ENCODE measurements at regions not wholly inside any gene's neighbourhood (a gene's known extent, or its start where the extent isn't known, plus 50 kb on each side); places are given as distances from the start of the nearest gene placed in this dataset.
"Not testable (repeated sequence)": the region's sequence is repeated elsewhere in the genome, so short reads cannot be mapped to it uniquely, and the experiment has no call there.

DNA sequence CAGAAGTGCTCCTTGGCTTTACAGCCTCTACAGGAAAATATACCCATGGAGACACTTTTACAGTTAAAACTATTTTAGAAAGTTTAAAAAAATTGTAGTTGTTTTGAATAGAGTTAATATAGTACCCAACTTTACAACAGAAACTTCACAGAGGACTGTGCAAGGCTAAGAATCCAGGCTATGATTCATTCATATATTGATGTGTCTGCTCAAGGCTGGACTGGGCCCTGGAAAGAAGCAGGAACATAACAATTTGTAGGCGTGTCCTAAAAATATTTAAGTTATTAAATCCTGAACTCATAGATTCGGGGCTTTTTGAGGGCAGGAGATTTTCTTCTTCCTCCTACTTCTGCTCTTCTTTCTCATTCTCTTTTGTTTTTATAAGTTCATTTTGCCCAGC, 291.5 kb upstream of the CCDC179 start:
- no peak for DNase-seq (ENCODE audit: low spot score)

GRCh38 chr11:23155503-23155902, 295.2 kb upstream of the CCDC179 start:
- no peak for DNase-seq (ENCODE audit: low spot score)

- no peak for DNase-seq (ENCODE audit: low spot score)
Observed at GRCh38 chr11:23164022-23164421, 303.7 kb upstream of the CCDC179 start.

GRCh38 chr11:23166376-23166775, 306.1 kb upstream of the CCDC179 start:
- no peak for DNase-seq (ENCODE audit: low spot score)

DNA sequence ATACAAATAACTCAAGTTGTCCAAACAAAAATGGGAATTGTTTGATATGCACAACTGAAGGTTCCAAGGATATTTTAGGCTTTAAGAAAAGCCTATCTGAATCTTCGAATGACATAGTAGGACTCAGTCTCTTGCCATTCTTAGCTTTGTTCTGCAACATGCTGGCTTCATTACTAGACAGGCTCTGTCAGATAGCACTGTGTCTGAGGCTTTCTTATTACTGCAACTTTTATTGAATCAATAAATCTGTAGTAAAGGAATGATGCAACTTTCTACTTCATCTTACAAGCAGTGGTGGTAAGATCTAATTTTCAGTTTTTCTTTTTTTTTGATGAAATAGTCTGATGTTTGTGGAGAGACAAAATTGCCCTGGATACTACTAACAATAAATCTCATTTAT, 319.3 kb upstream of the CCDC179 start:
- DNase-seq (ENCODE audit: low spot score) = no peak

GRCh38 chr11:23181022-23181807, 320.9 kb upstream of the CCDC179 start:
- no peak for DNase-seq (ENCODE audit: low spot score)

GRCh38 chr11:23192256-23192655, 332.0 kb upstream of the CCDC179 start:
- no peak for DNase-seq (ENCODE audit: low spot score)

- DNase-seq (ENCODE audit: low spot score) = no peak
Observed at GRCh38 chr11:23201936-23202522, 341.8 kb upstream of the CCDC179 start.

DNA sequence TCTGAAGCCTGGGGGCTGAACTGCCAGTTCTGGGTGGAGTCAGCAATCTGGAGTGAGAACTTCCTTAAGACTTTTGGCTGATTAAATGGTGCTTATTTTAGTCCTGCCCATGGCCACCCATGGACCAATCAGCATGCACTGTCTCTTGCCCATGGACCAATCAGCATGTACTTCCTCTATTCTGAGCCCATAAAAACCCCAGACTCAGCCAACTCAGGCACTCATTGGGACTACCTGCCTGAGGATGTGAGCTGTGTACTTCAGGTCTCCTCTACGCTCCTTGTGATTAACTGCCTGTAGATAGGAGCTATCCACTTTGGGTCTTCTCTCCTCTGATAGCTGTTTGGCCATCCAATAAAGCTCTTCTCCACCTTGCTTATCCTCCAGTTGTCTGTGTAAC, 342.3 kb upstream of the CCDC179 start:
- DNase-seq (ENCODE audit: low spot score) = no peak

- no peak for DNase-seq (ENCODE audit: low spot score)
Observed at GRCh38 chr11:23205156-23205871, 345.0 kb upstream of the CCDC179 start.

DNA sequence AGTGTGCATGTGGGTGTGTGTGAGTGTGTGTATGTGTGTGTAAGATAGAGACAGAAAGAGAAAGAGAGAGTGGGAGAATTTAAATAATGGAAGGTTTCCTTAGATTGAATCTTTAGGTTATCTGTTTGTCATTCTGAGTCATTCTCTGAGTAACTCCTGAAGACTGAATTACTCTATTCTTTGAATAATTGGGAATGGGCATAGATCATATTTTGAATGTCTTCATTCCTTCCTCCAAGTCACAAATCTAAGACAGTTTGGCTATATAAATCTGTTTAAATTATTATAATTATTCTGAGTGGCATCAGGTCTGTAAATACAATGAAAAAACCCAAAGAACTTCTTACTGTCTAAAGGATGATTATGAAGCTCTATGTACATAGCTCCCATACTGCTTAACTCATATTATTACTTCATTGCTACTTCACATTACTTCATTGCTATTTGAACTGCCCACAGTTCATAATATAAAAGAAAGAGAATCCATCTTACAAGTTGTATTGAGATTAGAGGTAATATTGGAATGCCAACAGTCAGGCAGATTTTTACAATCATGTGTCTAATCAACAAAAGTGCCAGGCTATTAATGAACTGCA, 346.6 kb upstream of the CCDC179 start:
- no peak for DNase-seq (ENCODE audit: low spot score)

- DNase-seq (ENCODE audit: low spot score) = no peak
Observed at GRCh38 chr11:23211221-23211620, 350.9 kb upstream of the CCDC179 start.

DNA sequence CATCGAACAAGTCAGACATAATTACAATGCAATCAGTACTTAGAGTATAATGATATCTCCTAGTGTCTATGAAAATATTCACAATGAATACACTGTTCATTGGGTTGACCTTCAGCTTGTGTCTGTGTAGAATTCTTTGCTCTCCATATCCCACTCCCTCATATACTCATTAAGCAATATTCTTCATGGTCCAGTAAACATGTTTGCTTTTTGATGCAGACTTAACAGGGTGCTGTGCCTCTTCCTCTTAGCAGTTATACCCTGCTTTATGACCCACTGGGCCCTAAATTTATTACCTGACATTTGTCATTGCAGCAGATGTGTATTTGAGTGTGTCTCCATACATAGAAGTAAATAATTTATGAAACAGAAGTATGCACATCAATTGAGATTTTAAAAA, 352.5 kb upstream of the CCDC179 start:
- DNase-seq (ENCODE audit: low spot score) = no peak

DNA sequence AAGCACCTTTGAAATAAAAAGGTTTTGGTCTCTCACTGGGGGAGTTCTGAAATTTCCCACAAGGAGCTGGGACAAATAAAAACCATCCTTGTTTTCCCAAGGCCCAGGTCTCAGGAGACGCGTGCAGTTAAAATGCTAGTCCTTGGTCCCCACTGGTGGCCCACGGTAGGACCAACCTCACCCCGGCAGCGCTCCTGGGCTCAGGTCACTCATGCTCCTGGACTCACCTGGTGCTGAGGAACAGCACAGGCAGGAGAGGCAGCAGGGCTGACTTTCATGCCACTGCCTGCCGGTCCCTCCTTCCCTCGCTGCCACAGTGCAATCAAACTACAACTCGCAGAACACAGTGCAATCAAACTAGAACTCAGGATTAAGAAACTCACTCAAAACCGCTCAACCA, 356.8 kb upstream of the CCDC179 start:
- DNase-seq (ENCODE audit: low spot score) = no peak

DNA sequence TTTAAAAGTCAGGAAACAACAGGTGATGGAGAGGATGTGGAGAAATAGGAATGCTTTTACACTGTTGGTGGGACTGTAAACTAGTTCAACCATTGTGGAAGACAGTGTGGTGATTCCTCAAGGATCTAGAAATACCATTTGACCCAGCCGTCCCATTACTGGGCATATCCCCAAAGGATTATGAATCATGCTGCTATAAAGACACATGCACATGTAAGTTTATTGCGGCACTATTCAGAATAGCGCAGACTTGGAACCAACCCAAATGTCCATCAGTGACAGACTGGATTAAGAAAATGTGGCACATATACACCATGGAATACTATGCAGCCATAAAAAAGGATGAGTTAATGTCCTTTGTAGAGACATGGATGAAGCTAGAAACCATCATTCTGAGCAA, 359.8 kb upstream of the CCDC179 start:
- DNase-seq (ENCODE audit: low spot score) = not testable (repeated sequence)

- no peak for DNase-seq (ENCODE audit: low spot score)
Observed at GRCh38 chr11:23221366-23221765, 361.1 kb upstream of the CCDC179 start.

DNA sequence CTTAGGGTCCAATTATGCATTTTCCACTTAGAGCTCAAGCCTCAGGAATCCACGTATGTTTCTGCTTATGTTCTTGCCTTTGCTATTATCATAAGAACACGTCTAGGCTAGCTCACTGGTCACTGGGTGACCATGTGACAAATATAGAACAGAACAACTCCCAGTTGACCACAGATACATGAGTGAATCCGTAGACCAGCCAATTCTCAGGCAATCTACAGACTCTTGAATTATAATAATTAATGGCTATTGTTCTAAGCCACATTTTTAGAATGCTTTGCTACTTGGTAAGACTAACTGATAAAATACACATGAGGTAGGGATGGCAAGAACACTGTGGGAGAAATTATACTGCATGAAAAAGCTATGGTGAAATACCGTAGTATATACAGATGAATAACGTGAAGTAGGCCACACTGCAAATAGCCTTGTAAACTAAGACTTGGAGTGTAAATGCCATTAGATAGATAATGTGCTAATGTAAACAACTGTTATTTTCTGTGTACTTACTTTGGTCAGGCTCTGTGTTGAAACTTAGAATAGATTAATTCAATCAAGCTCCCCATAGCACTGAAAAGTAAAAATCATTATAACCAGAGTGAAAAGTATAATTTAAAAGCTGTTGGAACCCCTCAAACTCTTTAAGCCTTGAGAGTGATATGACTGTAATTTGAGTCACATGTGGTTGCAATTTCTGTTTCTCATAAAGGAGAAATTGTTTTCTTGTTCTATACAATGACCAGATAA, 366.2 kb upstream of the CCDC179 start:
- no peak for DNase-seq (ENCODE audit: low spot score)

GRCh38 chr11:23227078-23227445, 366.8 kb upstream of the CCDC179 start:
- no peak for DNase-seq (ENCODE audit: low spot score)

GRCh38 chr11:23232652-23233051, 372.4 kb upstream of the CCDC179 start:
- no peak for DNase-seq (ENCODE audit: low spot score)

DNA sequence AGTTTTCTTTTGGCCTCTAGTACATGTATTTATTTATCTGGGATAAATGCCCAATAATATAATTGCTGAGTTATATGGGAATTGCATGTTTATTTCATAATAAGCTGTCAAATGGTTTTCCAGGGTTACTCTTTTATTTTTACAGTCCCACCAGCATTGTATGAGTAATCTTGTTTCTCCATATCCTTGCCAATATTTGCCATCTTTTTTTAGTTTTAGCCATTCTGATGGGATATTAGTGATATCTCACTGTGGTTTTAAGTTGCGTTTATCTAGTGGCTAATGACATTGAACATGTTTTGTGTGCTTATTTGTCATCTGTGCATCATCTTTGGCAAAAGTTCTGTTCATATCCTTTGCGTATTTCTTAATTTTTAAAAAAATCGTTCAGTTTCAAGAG, 372.8 kb upstream of the CCDC179 start:
- no peak for DNase-seq (ENCODE audit: low spot score)

DNA sequence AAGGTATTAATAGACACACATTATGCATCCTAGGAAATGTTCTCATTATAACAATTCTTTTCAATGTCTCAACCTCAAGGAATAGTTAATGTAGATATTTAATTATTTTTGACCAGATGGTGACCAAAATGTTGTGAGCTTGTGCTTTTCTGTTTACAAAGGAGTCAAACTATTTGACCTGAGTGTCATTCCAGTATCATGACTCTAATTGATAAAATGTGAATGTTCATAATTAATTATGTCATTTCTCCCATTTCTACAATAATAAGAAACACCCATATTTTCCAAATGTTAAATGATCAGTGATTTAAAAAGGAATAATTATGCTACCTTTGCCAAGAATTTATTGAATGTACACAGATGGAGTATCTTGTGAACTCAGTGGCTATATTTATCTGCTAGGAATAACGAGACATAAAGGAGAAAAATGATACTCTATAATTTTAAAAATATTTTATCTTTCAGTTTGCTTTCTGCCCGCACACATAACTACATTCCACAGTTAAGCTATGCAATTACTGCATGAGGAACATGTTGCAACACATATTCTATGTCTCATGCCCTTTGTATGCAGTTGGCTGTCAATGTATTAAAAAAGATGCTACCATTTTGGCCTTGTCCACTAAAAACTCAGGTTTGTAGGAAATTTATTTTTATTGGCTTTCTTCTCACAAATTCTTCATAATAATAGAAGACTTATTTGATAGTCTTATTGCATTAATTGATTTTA, 376.7 kb upstream of the CCDC179 start:
- no peak for DNase-seq (ENCODE audit: low spot score)

GRCh38 chr11:23252426-23252825, 392.2 kb upstream of the CCDC179 start:
- no peak for DNase-seq (ENCODE audit: low spot score)

Measured in hematopoietic multipotent progenitor cell treated with erythropoietin and hydrocortisone succinate and interleukin-3 and kit ligand, for 15 days (in vitro differentiated cells).